IgD-negative memory B cell (primary cell): ENCODE measurements at regions not wholly inside any gene's neighbourhood (a gene's known extent, or its start where the extent isn't known, plus 50 kb on each side); places are given as distances from the start of the nearest gene placed in this dataset.
"Not testable (repeated sequence)": the region's sequence is repeated elsewhere in the genome, so short reads cannot be mapped to it uniquely, and the experiment has no call there.

Source experiments
- H3K27ac Mint-ChIP-seq, 3 donors: one replicate each; pipeline ENCODE4 v1.8.0; 2020 to 2022; ENCODE audit warnings: mild to moderate bottlenecking in 3 of 3, mixed read lengths in 3 of 3, moderate library complexity in 1 of 3
- H3K27me3 Mint-ChIP-seq: one replicate; pipeline ENCODE4 v1.8.0; 2021; ENCODE audit warnings: mixed read lengths
- H3K36me3 Mint-ChIP-seq: one replicate; pipeline ENCODE4 v1.8.0; 2020; ENCODE audit warnings: mild to moderate bottlenecking, mixed read lengths
- H3K4me1 Mint-ChIP-seq, 3 donors: one replicate each; pipeline ENCODE4 v1.8.0; 2020 to 2022; ENCODE audit warnings: mixed read lengths in 3 of 3, mild to moderate bottlenecking in 1 of 3
- H3K4me3 Mint-ChIP-seq, 4 donors: one replicate each; pipeline ENCODE4 v1.8.0; 2020 to 2022; ENCODE audit warnings: mild to moderate bottlenecking in 4 of 4, mixed read lengths in 4 of 4, moderate library complexity in 3 of 4
- H3K9me3 Mint-ChIP-seq, 3 donors: one replicate each; pipeline ENCODE4 v1.8.0; 2020 to 2021; ENCODE audit warnings: mixed read lengths in 3 of 3, mild to moderate bottlenecking in 1 of 3

DNA sequence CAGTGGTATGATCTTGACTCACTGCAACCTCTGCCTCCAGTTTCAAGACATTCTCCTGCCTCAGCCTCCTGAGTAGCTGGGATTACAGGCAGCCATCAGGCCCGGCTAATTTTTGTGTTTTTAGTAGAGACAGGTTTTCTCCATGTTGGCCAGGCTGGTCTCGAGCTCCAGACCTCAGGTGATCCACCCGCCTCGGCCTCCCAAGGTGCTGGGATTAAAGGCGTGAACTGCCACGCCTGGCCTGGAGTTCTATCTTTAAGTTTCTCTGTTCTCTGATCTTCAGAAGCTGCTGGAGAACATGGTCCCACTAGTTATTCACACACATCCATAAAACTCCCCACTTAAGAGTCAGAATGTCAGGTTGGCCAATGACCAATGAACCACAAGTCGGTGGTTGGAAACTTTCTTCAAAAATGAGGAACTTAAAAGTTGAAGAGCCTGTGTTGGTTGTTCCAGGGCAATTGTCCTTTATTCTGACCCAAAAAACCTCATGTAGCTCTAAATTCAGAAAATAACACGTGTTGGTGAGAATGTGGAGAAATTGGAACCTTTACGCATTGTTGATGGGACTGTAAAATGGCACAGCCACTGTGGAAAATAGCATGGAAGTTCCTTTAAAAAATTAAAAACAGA lies 55.9 kb upstream of the PIK3CB start:
- peaks cover 5 to 11% (median 8%) of the 10 kb centered on the region in 3 donors for H3K4me1 Mint-ChIP-seq
- H3K9me3 Mint-ChIP-seq, result no peaks in the 10 kb centered on the region
- peak overlapping the region in 1 of 4 donors; percentile 61 for H3K4me3 Mint-ChIP-seq
- H3K36me3 Mint-ChIP-seq, result no peaks in the 10 kb centered on the region
- peaks cover 2% of the 10 kb centered on the region for H3K27me3 Mint-ChIP-seq
- H3K27ac Mint-ChIP-seq, result no peak overlapping the region

DNA sequence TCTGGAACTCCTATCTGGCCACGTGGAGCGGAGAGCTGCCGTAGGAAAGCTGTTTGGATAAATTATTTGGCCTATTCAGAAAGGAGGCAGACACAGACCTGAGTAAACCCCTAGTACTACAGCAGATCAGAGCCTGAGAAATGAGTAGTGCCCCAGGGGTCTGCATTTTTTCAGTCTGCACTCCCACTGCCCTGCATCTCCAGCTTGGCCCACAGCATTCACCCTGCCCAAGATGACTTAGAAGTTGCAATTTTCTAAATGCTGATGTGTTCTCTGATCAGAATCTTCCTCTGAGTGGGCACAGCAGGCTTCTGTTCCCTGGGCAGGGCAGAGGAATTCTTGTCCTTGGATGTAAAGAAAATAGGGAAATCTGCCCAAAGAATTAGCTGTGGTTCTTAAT lies 55.1 kb upstream of the PIK3CB start:
- Mint-ChIP-seq H3K4me3 (no peak overlapping the region), H3K4me1 (peaks cover 5 to 11% (median 8%) of the 10 kb centered on the region in 3 donors), H3K27ac (no peak overlapping the region)

DNA sequence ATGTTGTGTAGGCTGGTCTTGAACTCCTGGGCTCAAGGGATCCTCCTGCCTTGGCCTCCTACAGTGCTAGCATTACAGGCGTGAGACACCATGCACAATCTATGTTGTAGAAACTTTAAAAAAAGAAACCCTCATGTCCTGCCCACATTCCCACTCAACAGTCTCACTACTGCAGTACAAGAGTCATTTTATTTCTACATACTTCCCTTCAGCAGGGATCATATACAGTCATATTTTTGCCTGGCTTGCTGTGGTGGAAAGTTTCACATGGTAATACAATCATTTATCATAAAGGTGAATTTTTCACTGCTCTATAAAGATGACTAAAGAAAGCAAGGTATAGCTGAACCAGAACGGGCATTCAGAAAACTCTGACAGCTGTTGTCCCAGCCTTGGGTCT lies 53.8 kb upstream of the PIK3CB start:
- Mint-ChIP-seq H3K9me3 (no peaks in the 10 kb centered on the region), H3K27ac (no peak overlapping the region), H3K4me1 (peaks cover 5 to 11% (median 8%) of the 10 kb centered on the region in 3 donors), H3K36me3 (no peaks in the 10 kb centered on the region), H3K4me3 (no peak overlapping the region), H3K27me3 (peaks cover 2% of the 10 kb centered on the region)

More for the DNA sequence above, 55.1 kb upstream of the PIK3CB start:
- no peaks in the 10 kb centered on the region for H3K9me3 Mint-ChIP-seq
- H3K36me3 Mint-ChIP-seq, result no peaks in the 10 kb centered on the region
- H3K27me3 Mint-ChIP-seq, result peaks cover 2% of the 10 kb centered on the region

DNA sequence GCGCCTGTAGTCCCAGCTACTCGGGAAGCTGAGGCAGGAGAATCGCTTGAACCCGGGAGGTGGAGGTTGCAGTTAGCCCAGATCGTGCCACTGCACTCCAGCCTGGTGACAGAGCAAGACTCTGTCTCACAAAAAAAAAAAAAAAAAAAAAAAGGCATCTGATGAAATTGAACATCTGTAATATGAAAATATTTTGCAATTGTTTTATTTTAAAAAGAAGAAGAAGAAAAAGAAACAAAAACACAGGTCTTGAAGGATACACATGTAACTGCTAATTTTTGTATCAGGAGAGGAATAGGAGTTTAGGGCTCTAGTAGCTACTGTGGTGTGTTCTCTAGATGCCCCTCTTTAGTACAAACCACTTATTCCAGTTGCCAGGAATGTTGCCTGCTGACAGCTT lies 51.4 kb upstream of the PIK3CB start:
- not testable (repeated sequence) for H3K4me3 Mint-ChIP-seq, H3K27ac Mint-ChIP-seq, H3K36me3 Mint-ChIP-seq, H3K9me3 Mint-ChIP-seq, H3K27me3 Mint-ChIP-seq
- H3K4me1 Mint-ChIP-seq, result peaks cover 5 to 10% (median 6%) of the 10 kb centered on the region in 3 donors
